H1 (cell line): ENCODE measurements at regions not wholly inside any gene's neighbourhood (a gene's known extent, or its start where the extent isn't known, plus 50 kb on each side); places are given as distances from the start of the nearest gene placed in this dataset.

Source experiments
- CTCF ChIA-PET: fragments of 300-600 bp; sonication (Branson Sonifier 250); formaldehyde crosslinking; loops from one replicate; lab custom pipeline; 2021; ENCODE audit not compliant: partially characterized antibody; lab: Charles Lee
- POLR2A ChIA-PET: fragments of 300-600 bp; sonication (Branson Sonifier 250); formaldehyde crosslinking; loops from one replicate; lab custom pipeline; 2021; ENCODE audit warnings: inconsistent platforms; ENCODE audit not compliant: partially characterized antibody; lab: Charles Lee
- DNase-seq, 2 experiments: peaks; one replicate each; pipeline versions ENCODE4 v3.0.0 to v3.0.0-alpha.2; 2010 to 2022; ENCODE audit warnings: low spot score in 2 of 2, low read depth in 1 of 2, mixed read lengths in 1 of 2
- FAIRE-seq: peaks from 2 replicates; lab custom pipeline; 2011; peaks lifted over from hg19 to GRCh38; lab: Jason Lieb, UNC
- H2AFZ ChIP-seq: 2 replicates; pipeline ENCODE4 v1.8.1; 2012; ENCODE audit warnings: low read length, inconsistent platforms
- H2AK5ac ChIP-seq: 2 replicates; pipeline ENCODE4 v1.6.1; 2013; ENCODE audit warnings: low read depth, low read length
- H2BK120ac ChIP-seq: replicated peaks from 2 replicates; pipeline ENCODE3; 2013; ENCODE audit warnings: low read depth, low read length, inconsistent platforms
- H2BK12ac ChIP-seq: 2 replicates; pipeline ENCODE4 v1.6.1; 2013; ENCODE audit warnings: low read depth, low read length
- H2BK15ac ChIP-seq: 2 replicates; pipeline ENCODE4 v1.6.1; 2013; ENCODE audit warnings: low read length
- H2BK20ac ChIP-seq: 2 replicates; pipeline ENCODE4 v1.6.1; 2013; ENCODE audit warnings: low read length
- H2BK5ac ChIP-seq: 2 replicates; pipeline ENCODE4 v1.6.1; 2013; ENCODE audit warnings: low read depth, low read length
- H3K14ac ChIP-seq: 2 replicates; pipeline ENCODE4 v1.6.1; 2013; ENCODE audit warnings: inconsistent platforms; ENCODE audit not compliant: insufficient read length
- H3K18ac ChIP-seq: 2 replicates; pipeline ENCODE4 v1.6.1; 2013; ENCODE audit warnings: low read length; ENCODE audit errors: extremely low read depth
- H3K23ac ChIP-seq: 2 replicates; pipeline ENCODE4 v1.6.1; 2013; ENCODE audit warnings: inconsistent platforms; ENCODE audit not compliant: insufficient read length
- H3K23me2 ChIP-seq: 2 replicates; pipeline ENCODE4 v1.6.1; 2013; ENCODE audit warnings: low read depth, low read length
- H3K27ac ChIP-seq: 2 replicates; pipeline ENCODE4 v1.6.1; 2011; ENCODE audit warnings: low read depth, low read length, inconsistent platforms
- H3K27me3 ChIP-seq, 4 experiments: replicated peaks in 1 of 4; 1 replicate in 1 of 4; 2 replicates in 3 of 4; pipeline versions ENCODE4 v1.6.1 to v1.8.1; 2011 to 2013; ENCODE audit warnings: low read length in 3 of 4, mild to moderate bottlenecking in 3 of 4, inconsistent platforms in 2 of 4, mixed read lengths in 2 of 4, moderate library complexity in 1 of 4; ENCODE audit not compliant: control insufficient read depth in 3 of 4, insufficient read depth in 3 of 4; ENCODE audit errors: extremely low read depth in 1 of 4
- H3K36me3 ChIP-seq, 4 experiments: 2 replicates each; pipeline versions ENCODE4 v1.6.1 to v1.8.1; 2011 to 2013; ENCODE audit warnings: mild to moderate bottlenecking in 4 of 4, low read length in 3 of 4, moderate library complexity in 2 of 4, control low read depth in 1 of 4, inconsistent platforms in 1 of 4; ENCODE audit not compliant: insufficient read depth in 4 of 4, control insufficient read depth in 2 of 4
- H3K4ac ChIP-seq: replicated peaks from 2 replicates; pipeline ENCODE3; 2013; ENCODE audit warnings: low read length, low read depth, mixed read lengths, inconsistent platforms; ENCODE audit not compliant: insufficient read length
- H3K4me1 ChIP-seq, 4 experiments: replicated peaks in 1 of 4; 1 replicate in 1 of 4; 2 replicates in 3 of 4; pipeline versions ENCODE4 v1.6.1 to v1.8.1; 2011 to 2013; ENCODE audit warnings: low read length in 3 of 4, inconsistent platforms in 2 of 4, mixed read lengths in 1 of 4; ENCODE audit not compliant: insufficient read depth in 4 of 4, control insufficient read depth in 3 of 4
- H3K4me2 ChIP-seq, 2 experiments: 2 replicates each; pipeline versions ENCODE4 v1.6.1 to v1.8.1; 2011 to 2013; ENCODE audit warnings: low read depth in 2 of 2, low read length in 2 of 2, control low read depth in 1 of 2, inconsistent platforms in 1 of 2, mild to moderate bottlenecking in 1 of 2; ENCODE audit not compliant: insufficient read depth in 1 of 2
- H3K4me3 ChIP-seq, 4 experiments: fragments of 200-600, 300-600 bp in 1 of 4; sonication (generic), shearing (Covaris generic), sonication (Bioruptor Twin) in 1 of 4; 2 replicates each; pipeline versions ENCODE4 v1.5.1 to v1.8.1; 2011 to 2016; ENCODE audit warnings: low read length in 4 of 4, low read depth in 3 of 4, control low read depth in 2 of 4, inconsistent platforms in 2 of 4, mild to moderate bottlenecking in 2 of 4, mixed read lengths in 1 of 4, moderate library complexity in 1 of 4; ENCODE audit not compliant: insufficient read depth in 2 of 4; ENCODE audit errors: extremely low read depth in 1 of 4
- H3K56ac ChIP-seq: replicated peaks from 2 replicates; pipeline ENCODE3; 2013; ENCODE audit warnings: low read depth, mild to moderate bottlenecking, mixed read lengths, low read length, inconsistent platforms; ENCODE audit not compliant: insufficient read length
- H3K79me1 ChIP-seq: 2 replicates; pipeline ENCODE4 v1.6.1; 2013; ENCODE audit warnings: low read depth, low read length, control low read depth
- H3K79me2 ChIP-seq, 2 experiments: 2 replicates each; pipeline versions ENCODE4 v1.6.1 to v1.8.1; 2012 to 2013; ENCODE audit warnings: low read length in 2 of 2, mild to moderate bottlenecking in 2 of 2, inconsistent platforms in 1 of 2; ENCODE audit not compliant: insufficient read depth in 2 of 2, control insufficient read depth in 1 of 2
- H3K9ac ChIP-seq, 4 experiments: replicated peaks in 1 of 4; 1 replicate in 1 of 4; 2 replicates in 3 of 4; pipeline versions ENCODE4 v1.6.1 to v1.8.1; 2011 to 2013; ENCODE audit warnings: low read depth in 3 of 4, low read length in 3 of 4, control low read depth in 2 of 4, mild to moderate bottlenecking in 2 of 4, moderate library complexity in 2 of 4, inconsistent platforms in 1 of 4; ENCODE audit errors: extremely low read depth in 1 of 4
- H3K9me3 ChIP-seq, 2 experiments: 2 replicates each; pipeline versions ENCODE4 v1.6.1 to v1.8.1; 2012 to 2013; ENCODE audit warnings: mild to moderate bottlenecking in 2 of 2, moderate library complexity in 2 of 2, control low read depth in 1 of 2, inconsistent platforms in 1 of 2, low read depth in 1 of 2, low read length in 1 of 2, mixed read lengths in 1 of 2; ENCODE audit not compliant: insufficient read depth in 2 of 2
- H4K20me1 ChIP-seq, 2 experiments: replicated peaks in 1 of 2; 2 replicates each; pipeline versions ENCODE3 to v1.8.1; 2011 to 2013; ENCODE audit warnings: inconsistent platforms in 2 of 2, low read length in 2 of 2, mild to moderate bottlenecking in 1 of 2; ENCODE audit not compliant: insufficient read depth in 2 of 2, control insufficient read depth in 1 of 2
- H4K5ac ChIP-seq: 2 replicates; pipeline ENCODE4 v1.6.1; 2013; ENCODE audit warnings: low read length, low read depth, mixed read lengths, inconsistent platforms; ENCODE audit not compliant: insufficient read length
- H4K8ac ChIP-seq: 2 replicates; pipeline ENCODE4 v1.8.0; 2013; ENCODE audit warnings: mild to moderate bottlenecking, moderate library complexity, low read length, inconsistent platforms; ENCODE audit not compliant: insufficient read depth; ENCODE audit errors: extremely low read depth
- H4K91ac ChIP-seq: replicated peaks from 2 replicates; pipeline ENCODE3; 2013; ENCODE audit warnings: low read length, mixed read lengths, inconsistent platforms; ENCODE audit not compliant: insufficient read length
- BRCA1 ChIP-seq: IDR thresholded peaks from 2 replicates; pipeline ENCODE4 v1.6.1; 2012; ENCODE audit warnings: low read depth, low read length, improper control_type of control experiment
- EZH2 ChIP-seq: fragments of 200-600 bp; sonication (generic); IDR thresholded peaks from 2 replicates; pipeline ENCODE4 v1.7.1; 2012; ENCODE audit warnings: low read depth, mild to moderate bottlenecking, moderate library complexity, low read length, inconsistent platforms; ENCODE audit not compliant: severe bottlenecking
- HDAC6 ChIP-seq: IDR thresholded peaks from one replicate; pipeline ENCODE4 v1.7.1; 2012; ENCODE audit warnings: low read depth, mild to moderate bottlenecking, inconsistent platforms, low read length, moderate library complexity
- JUND ChIP-seq: IDR thresholded peaks from 2 replicates; pipeline ENCODE4 v1.6.1; 2011; ENCODE audit warnings: mild to moderate bottlenecking, improper control_type of control experiment, low read length
- POLR2AphosphoS5 ChIP-seq: IDR thresholded peaks from 2 replicates; pipeline ENCODE4 v1.6.1; 2011; ENCODE audit warnings: low read depth, low read length
- SP2 ChIP-seq: IDR thresholded peaks from 2 replicates; pipeline ENCODE4 v1.6.1; 2012; ENCODE audit warnings: mild to moderate bottlenecking, low read length, inconsistent platforms
- SUZ12 ChIP-seq: fragments of 200-600 bp; sonication (generic); IDR thresholded peaks from 2 replicates; pipeline ENCODE4 v1.6.1; 2012; ENCODE audit warnings: mild to moderate bottlenecking, inconsistent platforms, low read length, moderate library complexity, mixed read lengths
- WGBS, 2 experiments: shearing (Covaris generic) in 1 of 2; methylation state at CpG; one replicate each; pipeline versions ENCODE4 v1.1.6 to v1.1.7; 2013 to 2015; ENCODE audit warnings: low lambda C conversion rate in 2 of 2, mixed read lengths in 2 of 2, inconsistent platforms in 1 of 2, low coverage in 1 of 2, missing lambda C conversion rate in 1 of 2; ENCODE audit not compliant: insufficient replicate concordance in 2 of 2, insufficient coverage in 1 of 2, insufficient read length in 1 of 2; ENCODE audit errors: extremely low coverage in 1 of 2, missing lambda C conversion rate in 1 of 2; 5-methylcytosine and 5-hydroxymethylcytosine counted together

GRCh38 chr16:48930951-48931553 is 321.1 kb upstream of the N4BP1 start:
- Histone ChIP-seq H3K23me2 (peaks cover 23% of the 10 kb centered on the region; the same call in 1 of the 2 replicates), H3K79me1 (no peaks in the 10 kb centered on the region; the same call in 1 of the 2 replicates), H3K14ac (no peak overlapping the region), H3K23ac (no peak overlapping the region), H4K91ac (no peak overlapping the region), H2BK120ac (no peak overlapping the region), H2BK20ac (no peak overlapping the region), H4K5ac (no peak overlapping the region), H4K20me1 (peaks cover 0 to 17% of the 10 kb centered on the region in 2 experiments), H2AFZ (no peak overlapping the region), H3K9ac (no peak overlapping the region), H3K4ac (peak overlapping the region; percentile 62), H3K4me3 (no peak overlapping the region), H2BK12ac (no peak overlapping the region; the same call in 1 of the 2 replicates), H2BK15ac (no peak overlapping the region), H3K9me3 (peaks cover 12 to 20% of the 10 kb centered on the region in 2 experiments; a peak in 3 of 4 replicates), H3K4me1 (no peaks in the 10 kb centered on the region), H3K36me3 (no peaks in the 10 kb centered on the region), H3K56ac (peak overlapping the region; percentile 78), H2BK5ac (peak overlapping the region; percentile 21; the same call in 1 of the 2 replicates), H4K8ac (no peak overlapping the region), H3K27me3 (peaks cover 0 to 2% (median 0%) of the 10 kb centered on the region in 4 experiments; a peak in 2 of 7 replicates), H3K4me2 (no peak overlapping the region), H2AK5ac (peak overlapping the region; percentile 65; the same call in 1 of the 2 replicates), H3K79me2 (no peaks in the 10 kb centered on the region), H3K18ac (no peak overlapping the region), H3K27ac (no peak overlapping the region)
- 97% methylated on average over 4 of the region's 4 CpGs; no CpG with 5 or more reads in 1 of the 2 experiments for WGBS, 2 experiments
- FAIRE-seq (no peak), DNase-seq (no peak)
- POLR2A ChIA-PET, result no interaction called here
- CTCF ChIA-PET, result no interaction called here
- TF ChIP-seq BRCA1, result no peak
- no peak for TF ChIP-seq SUZ12
- no peak for TF ChIP-seq JUND
- TF ChIP-seq SP2, result no peak
- TF ChIP-seq POLR2AphosphoS5, result no peak
- TF ChIP-seq EZH2, result no peak
- no peak for TF ChIP-seq HDAC6
